GM18517 (cell line): ENCODE measurements at regions not wholly inside any gene's neighbourhood (a gene's known extent, or its start where the extent isn't known, plus 50 kb on each side); places are given as distances from the start of the nearest gene placed in this dataset.

Experiments used
- ATAC-seq: cut with Tn5 transposase; IDR thresholded peaks from one replicate; pipeline ENCODE4 v1.9.1; 2021; ENCODE audit warnings: mild to moderate bottlenecking, moderate library complexity; ENCODE audit not compliant: unreplicated experiment

DNA sequence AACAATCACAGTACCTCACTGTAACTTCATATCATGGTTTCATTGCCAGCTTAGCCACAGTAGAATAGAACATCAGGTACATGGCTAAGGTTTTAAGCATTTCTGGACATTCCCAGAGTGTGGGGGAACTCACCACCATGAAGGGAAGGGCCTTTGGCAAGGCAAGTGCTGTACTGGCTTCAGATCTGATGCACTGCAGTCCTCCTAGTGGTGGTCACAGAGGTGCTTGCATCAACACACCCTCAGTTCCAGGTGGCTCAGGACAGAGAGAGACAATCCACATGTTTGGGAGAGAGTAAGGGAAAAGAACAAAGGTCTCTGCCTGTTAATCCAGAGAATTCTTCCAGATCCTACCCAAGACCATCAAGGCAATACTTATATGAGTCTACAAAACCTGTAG, 528.4 kb upstream of the RGS18 start:
- no peak for ATAC-seq

GRCh38 chr1:191634801-191635508, 523.3 kb upstream of the RGS18 start:
- no peak for ATAC-seq

- ATAC-seq, result no peak
Measured at GRCh38 chr1:191636345-191636744, 521.9 kb upstream of the RGS18 start.

GRCh38 chr1:191641420-191642260, 516.6 kb upstream of the RGS18 start:
- ATAC-seq, result no peak

- ATAC-seq, result no peak
Measured at GRCh38 chr1:191643060-191643459, 515.2 kb upstream of the RGS18 start.

DNA sequence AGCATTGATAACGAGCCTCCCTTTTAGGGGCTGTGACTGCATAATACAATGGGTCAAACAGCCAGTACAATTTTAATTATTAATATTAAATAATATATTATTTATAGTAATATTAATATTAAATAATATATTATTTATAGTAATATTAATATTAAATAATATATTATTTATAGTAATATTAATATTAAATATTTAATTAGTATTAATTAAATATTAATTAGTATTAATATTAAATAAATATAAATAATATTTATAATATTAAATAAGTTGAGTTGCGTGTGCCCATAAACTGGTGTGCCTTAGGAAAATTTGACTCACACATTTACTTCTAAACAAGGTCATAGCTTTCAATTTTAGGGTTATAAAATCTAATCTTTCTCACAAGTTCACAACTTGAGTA, 509.3 kb upstream of the RGS18 start:
- ATAC-seq, result no peak

GRCh38 chr1:191662051-191662450, 496.2 kb upstream of the RGS18 start:
- no peak for ATAC-seq

DNA sequence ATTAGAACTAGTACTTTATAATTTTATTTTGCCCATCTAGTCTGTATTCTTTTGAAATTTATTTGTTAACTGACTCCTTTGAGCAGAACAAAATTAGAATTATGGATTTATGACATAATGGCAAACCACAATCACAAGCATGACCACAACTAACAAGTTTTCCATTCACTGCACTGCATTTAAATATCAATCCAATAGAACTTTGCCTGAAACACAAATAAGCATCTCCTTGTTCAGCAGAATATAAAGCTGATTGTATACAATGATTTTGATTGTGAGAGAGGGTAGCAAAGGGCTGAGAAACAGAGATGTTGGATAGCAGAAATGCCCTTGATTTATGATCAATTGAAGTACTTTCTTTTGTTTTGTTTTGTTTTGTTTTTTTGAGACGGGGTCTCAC, 495.5 kb upstream of the RGS18 start:
- ATAC-seq, result no peak

DNA sequence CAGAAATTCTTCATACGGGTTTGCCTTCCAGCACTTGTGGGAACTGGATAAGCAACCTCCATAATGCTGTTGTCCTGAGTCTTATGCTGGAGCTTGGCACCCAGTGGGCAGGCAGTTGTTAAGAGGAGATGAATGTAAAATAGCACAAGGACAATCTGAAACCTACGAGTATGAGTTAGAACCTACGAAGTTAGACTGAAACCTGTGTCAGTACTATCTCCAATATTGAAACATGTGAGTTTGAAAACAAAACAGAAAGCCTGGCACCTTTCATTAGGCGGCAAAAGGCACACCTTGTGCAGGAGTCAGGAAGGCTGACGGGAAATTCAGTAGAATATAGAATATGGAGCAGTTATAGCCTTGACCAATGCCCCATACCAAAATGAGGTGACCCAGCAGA, 489.7 kb upstream of the RGS18 start:
- no peak for ATAC-seq

DNA sequence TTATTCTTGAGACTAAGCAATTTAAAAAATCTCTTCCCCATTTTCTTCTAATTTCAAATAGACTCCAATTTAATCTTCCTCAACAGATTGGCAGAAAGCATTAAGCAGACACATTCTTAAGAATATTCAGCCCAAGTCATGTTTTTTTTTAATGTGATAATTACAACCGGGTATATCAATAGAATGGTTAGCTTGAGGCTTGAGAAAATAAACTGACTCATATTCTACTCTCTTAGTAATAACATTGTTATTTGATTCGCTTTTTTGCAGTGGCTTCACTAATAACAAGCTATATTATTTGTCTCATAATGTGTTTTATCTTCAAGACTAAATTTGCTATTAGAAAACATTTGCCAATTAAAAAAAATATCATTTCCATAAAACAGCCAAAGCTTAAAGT, 488.6 kb upstream of the RGS18 start:
- ATAC-seq, result no peak

DNA sequence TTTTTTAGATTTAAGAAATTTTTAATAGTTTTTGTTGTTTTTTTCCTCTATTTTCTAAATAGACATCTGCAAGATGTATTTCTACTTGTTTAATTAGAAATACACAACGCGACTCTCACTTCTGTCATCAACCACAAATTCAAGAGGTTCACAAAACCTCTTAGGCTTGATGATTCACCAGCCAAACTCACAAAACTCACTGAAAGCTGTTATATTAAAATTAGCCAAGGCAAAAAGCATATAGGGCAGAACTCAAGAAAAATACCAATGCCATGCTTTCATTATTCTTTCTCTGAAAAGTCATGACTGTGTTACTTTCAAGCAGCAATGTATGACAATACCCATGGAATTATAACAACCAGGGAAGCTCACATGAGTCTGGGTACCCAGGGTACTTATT, 487.0 kb upstream of the RGS18 start:
- ATAC-seq, result no peak

- no peak for ATAC-seq
Measured at GRCh38 chr1:191674626-191675179, 483.6 kb upstream of the RGS18 start.

DNA sequence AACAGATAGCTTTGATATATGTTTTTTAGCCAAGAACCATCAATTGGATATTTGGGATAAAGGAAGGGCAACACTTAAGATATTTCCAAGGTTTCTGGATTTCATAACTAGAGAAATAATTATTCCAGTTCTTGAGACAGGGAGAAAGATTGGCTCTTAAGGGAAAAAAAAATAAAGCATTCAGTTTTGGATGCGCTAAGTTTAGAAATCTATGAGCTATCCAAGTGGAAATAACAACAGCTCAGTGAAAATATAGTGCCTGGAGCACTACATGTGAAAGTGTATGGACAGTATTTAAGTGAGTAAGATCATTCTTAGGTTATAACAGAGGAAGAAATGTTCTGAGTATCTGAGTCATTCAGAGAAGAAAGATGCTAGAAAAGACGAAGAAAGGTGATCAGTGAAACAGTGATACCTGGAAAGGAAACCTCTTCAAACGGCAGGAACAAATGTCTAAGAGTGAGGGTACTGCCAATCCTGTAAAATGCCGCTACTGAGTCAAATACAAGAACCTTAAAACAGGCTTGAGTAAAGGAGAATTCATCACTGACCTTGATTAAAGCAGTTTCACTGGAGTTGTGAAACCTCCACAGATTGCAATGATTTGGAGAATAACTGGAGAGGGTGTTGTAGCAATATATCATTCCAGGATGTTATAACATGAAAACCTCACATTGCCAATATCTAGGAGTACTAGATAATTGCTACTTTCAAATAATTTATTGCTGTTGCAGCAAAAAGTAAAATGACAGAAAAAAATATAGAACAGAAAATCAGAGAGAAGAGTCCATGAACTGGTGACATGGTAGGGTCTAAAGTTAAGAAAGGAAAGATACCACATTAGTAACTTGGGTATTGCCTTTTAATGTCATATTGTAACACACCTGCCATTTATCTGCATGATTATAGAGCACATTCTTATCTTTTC, 482.1 kb upstream of the RGS18 start:
- ATAC-seq, result no peak

- no peak for ATAC-seq
Measured at GRCh38 chr1:191685669-191686068, 472.6 kb upstream of the RGS18 start.

GRCh38 chr1:191687721-191688120, 470.5 kb upstream of the RGS18 start:
- no peak for ATAC-seq

GRCh38 chr1:191690931-191691330, 467.3 kb upstream of the RGS18 start:
- ATAC-seq, result no peak

GRCh38 chr1:191693797-191694196, 464.5 kb upstream of the RGS18 start:
- no peak for ATAC-seq

DNA sequence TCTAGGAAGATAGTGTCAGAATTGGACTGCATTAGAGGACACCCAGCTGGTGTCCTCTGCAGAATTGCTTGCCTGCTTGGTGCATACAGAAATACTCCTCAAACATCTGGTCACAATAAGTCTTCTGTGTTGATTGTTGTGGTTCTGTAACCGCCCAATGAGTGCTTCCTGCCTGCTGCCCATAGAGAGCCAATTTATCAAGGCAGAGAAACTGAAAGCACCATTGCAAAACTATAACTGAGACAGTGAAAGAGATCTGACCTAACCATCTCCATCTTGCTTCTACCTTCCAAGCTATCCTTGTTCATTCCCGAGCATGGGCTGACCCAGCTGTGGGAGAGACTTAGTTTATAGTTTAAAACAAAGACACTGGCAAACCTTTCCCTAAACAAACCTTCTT, 462.4 kb upstream of the RGS18 start:
- ATAC-seq, result peak; percentile 91

GRCh38 chr1:191696354-191696753, 461.9 kb upstream of the RGS18 start:
- ATAC-seq, result no peak

DNA sequence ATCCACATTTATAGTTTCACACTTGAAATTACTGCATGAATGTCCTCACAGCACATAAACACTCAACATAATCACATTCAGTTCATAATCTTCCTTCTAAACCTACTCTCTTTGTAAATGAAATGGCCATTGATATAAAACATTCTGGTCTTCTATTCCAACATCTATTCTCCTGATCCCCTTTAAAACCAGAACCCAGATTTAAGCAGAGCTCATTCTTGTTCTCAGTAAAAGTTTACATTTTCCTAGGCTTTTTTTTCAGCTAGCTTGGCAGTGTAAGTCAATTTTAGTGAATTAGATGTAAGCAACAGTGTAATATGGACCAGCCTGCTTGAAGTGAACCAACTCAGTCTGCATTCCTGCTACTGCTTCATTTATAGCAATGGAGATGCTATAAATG, 460.7 kb upstream of the RGS18 start:
- no peak for ATAC-seq

GRCh38 chr1:191698246-191698645, 460.0 kb upstream of the RGS18 start:
- no peak for ATAC-seq
